NCI-H2029 (cell line): ENCODE measurements at regions not wholly inside any gene's neighbourhood (a gene's known extent, or its start where the extent isn't known, plus 50 kb on each side); places are given as distances from the start of the nearest gene placed in this dataset.
"Not testable (repeated sequence)": the region's sequence is repeated elsewhere in the genome, so short reads cannot be mapped to it uniquely, and the experiment has no call there.

Experiments used
- DNase-seq: peaks from one replicate; lab custom pipeline; 2025; lab: John Stamatoyannopoulos, UW

- no peak for DNase-seq
Observed at GRCh38 chr7:81433692-81434331, 336.0 kb downstream of the HGF start.

- no peak for DNase-seq
Observed at GRCh38 chr7:81433206-81433605, 336.6 kb downstream of the HGF start.

GRCh38 chr7:81430761-81431160 is 339.1 kb downstream of the HGF start:
- no peak for DNase-seq

- DNase-seq: no peak
Observed at GRCh38 chr7:81430150-81430549, 339.7 kb downstream of the HGF start.

- no peak for DNase-seq
Observed at GRCh38 chr7:81427461-81427860, 342.4 kb downstream of the HGF start.

- no peak for DNase-seq
Observed at GRCh38 chr7:81420526-81421226, 349.2 kb downstream of the HGF start.

GRCh38 chr7:81419731-81420130 is 350.1 kb downstream of the HGF start:
- DNase-seq: no peak

- DNase-seq: no peak
Observed at GRCh38 chr7:81416659-81417058, 353.2 kb downstream of the HGF start.

GRCh38 chr7:81415181-81415580 is 354.7 kb downstream of the HGF start:
- DNase-seq: no peak

GRCh38 chr7:81414411-81414810 is 355.4 kb downstream of the HGF start:
- no peak for DNase-seq

GRCh38 chr7:81410471-81411117 is 359.3 kb downstream of the HGF start:
- peak; percentile 6 for DNase-seq

GRCh38 chr7:81408728-81409127 is 361.1 kb downstream of the HGF start:
- DNase-seq: no peak

- DNase-seq: no peak
Observed at GRCh38 chr7:81407094-81407493, 362.8 kb downstream of the HGF start.

GRCh38 chr7:81404669-81405068 is 365.2 kb downstream of the HGF start:
- DNase-seq: no peak

GRCh38 chr7:81402227-81402626 is 367.6 kb downstream of the HGF start:
- no peak for DNase-seq

- DNase-seq: no peak
Observed at GRCh38 chr7:81399471-81399870, 370.4 kb downstream of the HGF start.

GRCh38 chr7:81394029-81394428 is 375.8 kb downstream of the HGF start:
- DNase-seq: no peak

- DNase-seq: no peak
Observed at GRCh38 chr7:81393018-81393417, 376.8 kb downstream of the HGF start.

GRCh38 chr7:81385370-81385769 is 384.5 kb downstream of the HGF start:
- DNase-seq: no peak

- DNase-seq: no peak
Observed at GRCh38 chr7:81383846-81384245, 386.0 kb downstream of the HGF start.

GRCh38 chr7:81374641-81375040 is 395.2 kb downstream of the HGF start:
- not testable (repeated sequence) for DNase-seq

GRCh38 chr7:81370822-81371221 is 399.0 kb downstream of the HGF start:
- no peak for DNase-seq

GRCh38 chr7:81367326-81367931 is 402.4 kb downstream of the HGF start:
- DNase-seq: no peak
